ENCODE measurements at regions not wholly inside any gene's neighbourhood (a gene's known extent, or its start where the extent isn't known, plus 50 kb on each side); places are given as distances from the start of the nearest gene placed in this dataset.

- TF ChIP-seq EZH2phosphoT487 (IDR thresholded peaks at IDR 0.05; ENCODE audit: borderline replicate concordance): no peak
- no peak for TF ChIP-seq CTCF (conservative IDR thresholded peaks at IDR 0.05; ENCODE audit: low read length)
- Histone ChIP-seq H3K27me3 (ENCODE audit: insufficient read depth, low read length, poor library complexity, severe bottlenecking) (no peaks in the 10 kb centered on the region), H3K9me3 (ENCODE audit: insufficient read depth, low read depth, low read length) (no peaks in the 10 kb centered on the region), H3K4me1 (ENCODE audit: insufficient read depth, low read length, poor library complexity, severe bottlenecking) (no peaks in the 10 kb centered on the region), H3K4me3 (ENCODE audit: low read length, poor library complexity, severe bottlenecking) (no peak overlapping the region), H3K4me2 (ENCODE audit: low read depth, low read length, poor library complexity, severe bottlenecking) (no peak overlapping the region), H3K36me3 (ENCODE audit: insufficient read depth, low read length) (no peaks in the 10 kb centered on the region), H3K9me2 (replicated peaks; ENCODE audit: low read depth, low read length) (no peaks in the 10 kb centered on the region), H3K9ac (ENCODE audit: low read depth, low read length, poor library complexity, severe bottlenecking) (no peak overlapping the region), H2AFZ (ENCODE audit: low read length) (no peak overlapping the region), H3F3A (ENCODE audit: low read depth) (no peaks in the 10 kb centered on the region), H3K79me2 (ENCODE audit: insufficient read depth, low read length) (no peaks in the 10 kb centered on the region), H4K20me1 (ENCODE audit: insufficient read depth, low read length, poor library complexity, severe bottlenecking) (no peaks in the 10 kb centered on the region)
Observed at GRCh38 chr5:130386155-130386554, 481.9 kb downstream of the CHSY3 start.

- Histone ChIP-seq H3K9me3 (ENCODE audit: insufficient read depth, low read depth, low read length) (no peaks in the 10 kb centered on the region), H4K20me1 (ENCODE audit: insufficient read depth, low read length, poor library complexity, severe bottlenecking) (no peaks in the 10 kb centered on the region), H3K4me2 (ENCODE audit: low read depth, low read length, poor library complexity, severe bottlenecking) (no peak overlapping the region), H3K79me2 (ENCODE audit: insufficient read depth, low read length) (no peaks in the 10 kb centered on the region), H3F3A (ENCODE audit: low read depth) (no peaks in the 10 kb centered on the region), H3K9ac (ENCODE audit: low read depth, low read length, poor library complexity, severe bottlenecking) (no peak overlapping the region), H2AFZ (ENCODE audit: low read length) (no peak overlapping the region), H3K27me3 (ENCODE audit: insufficient read depth, low read length, poor library complexity, severe bottlenecking) (no peaks in the 10 kb centered on the region), H3K36me3 (ENCODE audit: insufficient read depth, low read length) (no peaks in the 10 kb centered on the region), H3K4me3 (ENCODE audit: low read length, poor library complexity, severe bottlenecking) (no peak overlapping the region), H3K9me2 (replicated peaks; ENCODE audit: low read depth, low read length) (no peaks in the 10 kb centered on the region), H3K4me1 (ENCODE audit: insufficient read depth, low read length, poor library complexity, severe bottlenecking) (no peaks in the 10 kb centered on the region)
- no peak for TF ChIP-seq EZH2phosphoT487 (IDR thresholded peaks at IDR 0.05; ENCODE audit: borderline replicate concordance)
- TF ChIP-seq CTCF (conservative IDR thresholded peaks at IDR 0.05; ENCODE audit: low read length): no peak
Observed at GRCh38 chr5:130385656-130386055, 481.4 kb downstream of the CHSY3 start.

- Histone ChIP-seq H3K36me3 (ENCODE audit: insufficient read depth, low read length) (no peaks in the 10 kb centered on the region), H3K4me1 (ENCODE audit: insufficient read depth, low read length, poor library complexity, severe bottlenecking) (no peaks in the 10 kb centered on the region), H3K9me2 (replicated peaks; ENCODE audit: low read depth, low read length) (no peaks in the 10 kb centered on the region), H4K20me1 (ENCODE audit: insufficient read depth, low read length, poor library complexity, severe bottlenecking) (no peaks in the 10 kb centered on the region), H3K9ac (ENCODE audit: low read depth, low read length, poor library complexity, severe bottlenecking) (no peak overlapping the region), H3K4me3 (ENCODE audit: low read length, poor library complexity, severe bottlenecking) (no peak overlapping the region), H3K79me2 (ENCODE audit: insufficient read depth, low read length) (no peaks in the 10 kb centered on the region), H3K9me3 (ENCODE audit: insufficient read depth, low read depth, low read length) (no peaks in the 10 kb centered on the region), H3K4me2 (ENCODE audit: low read depth, low read length, poor library complexity, severe bottlenecking) (no peak overlapping the region), H2AFZ (ENCODE audit: low read length) (no peak overlapping the region), H3F3A (ENCODE audit: low read depth) (no peaks in the 10 kb centered on the region), H3K27me3 (ENCODE audit: insufficient read depth, low read length, poor library complexity, severe bottlenecking) (no peaks in the 10 kb centered on the region)
- no peak for TF ChIP-seq CTCF (conservative IDR thresholded peaks at IDR 0.05; ENCODE audit: low read length)
- TF ChIP-seq EZH2phosphoT487 (IDR thresholded peaks at IDR 0.05; ENCODE audit: borderline replicate concordance): no peak
Observed at GRCh38 chr5:130365956-130366355, 461.7 kb downstream of the CHSY3 start.
